H1 (cell line): ENCODE measurements at regions not wholly inside any gene's neighbourhood (a gene's known extent, or its start where the extent isn't known, plus 50 kb on each side); places are given as distances from the start of the nearest gene placed in this dataset.

ENCODE experiments used
- RBBP5 ChIP-seq: IDR thresholded peaks from 2 replicates; pipeline ENCODE4 v1.7.1; 2012; ENCODE audit warnings: low read depth, mild to moderate bottlenecking, inconsistent platforms, low read length, moderate library complexity, borderline replicate concordance
- TAF7 ChIP-seq: optimal IDR thresholded peaks from 2 replicates; pipeline ENCODE3; 2011; ENCODE audit warnings: low read depth, mild to moderate bottlenecking, inconsistent platforms, low read length, moderate library complexity, borderline replicate concordance

DNA sequence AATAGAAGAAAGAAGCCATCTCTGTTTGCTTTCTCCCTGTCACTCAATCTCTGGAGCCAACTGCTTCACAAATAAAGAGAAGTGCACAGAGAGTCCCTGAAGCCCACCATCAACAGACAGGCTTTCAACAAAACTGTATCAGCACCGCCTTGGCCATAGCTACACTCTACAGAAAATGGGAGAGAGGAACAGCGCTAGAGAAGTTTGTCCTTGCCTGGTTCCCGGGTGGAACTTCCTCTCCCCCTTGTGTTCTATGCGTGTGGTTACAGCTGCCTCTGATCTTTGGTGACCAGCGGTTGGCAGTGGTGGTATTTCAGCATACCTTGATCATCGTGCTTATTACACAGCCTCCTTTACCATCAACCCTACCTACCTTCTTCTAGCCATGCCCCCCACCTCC, 91.4 kb upstream of the CCL2 start (continued):
- TF ChIP-seq TAF7: no peak
- TF ChIP-seq RBBP5: no peak
